GM21576 (cell line): ENCODE measurements at regions not wholly inside any gene's neighbourhood (a gene's known extent, or its start where the extent isn't known, plus 50 kb on each side); places are given as distances from the start of the nearest gene placed in this dataset.

Experiments
- ATAC-seq: cut with Tn5 transposase; IDR thresholded peaks from one replicate; pipeline ENCODE4 v1.9.1; 2021; ENCODE audit warnings: mild to moderate bottlenecking, moderate library complexity; ENCODE audit not compliant: unreplicated experiment

DNA sequence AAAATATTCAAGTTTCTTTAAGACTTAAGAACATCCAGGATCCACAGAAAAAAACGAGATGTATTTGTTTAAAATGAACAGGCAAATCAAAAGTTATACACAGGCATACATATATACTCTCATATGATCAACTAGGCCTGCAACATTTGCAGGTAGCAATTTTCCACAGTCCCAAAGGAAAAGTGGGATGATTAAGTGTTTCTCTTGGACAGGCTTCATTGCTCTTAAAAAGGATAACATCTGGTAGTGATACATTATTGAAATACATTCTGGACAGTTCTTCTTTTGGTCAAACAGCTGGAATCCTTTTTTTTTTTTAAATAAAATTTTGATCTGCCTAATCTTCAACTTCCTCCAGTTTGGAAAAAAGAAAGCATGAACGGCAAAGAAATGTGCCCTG lies 114.8 kb upstream of the TDRD3 start:
- no peak for ATAC-seq

DNA sequence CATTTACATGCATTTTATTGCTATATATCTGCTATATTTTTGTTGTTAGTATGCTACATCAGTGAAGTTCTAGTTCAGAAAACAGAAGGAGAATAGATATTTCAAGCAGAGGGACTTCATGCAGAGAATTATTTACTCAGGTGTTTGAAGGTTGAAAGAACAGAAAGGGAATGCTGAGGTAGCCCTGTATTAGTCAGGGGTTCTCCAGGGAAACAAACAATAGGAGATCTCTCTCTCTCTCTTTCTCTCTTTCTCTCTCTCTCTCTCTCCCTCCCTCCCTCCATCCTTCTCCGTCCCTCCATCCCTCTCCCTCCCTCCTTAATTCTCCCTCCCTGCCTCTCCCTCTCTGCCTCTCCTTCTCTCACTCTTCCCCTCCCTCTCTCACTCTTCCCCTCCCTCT lies 114.3 kb upstream of the TDRD3 start:
- ATAC-seq = no peak

DNA sequence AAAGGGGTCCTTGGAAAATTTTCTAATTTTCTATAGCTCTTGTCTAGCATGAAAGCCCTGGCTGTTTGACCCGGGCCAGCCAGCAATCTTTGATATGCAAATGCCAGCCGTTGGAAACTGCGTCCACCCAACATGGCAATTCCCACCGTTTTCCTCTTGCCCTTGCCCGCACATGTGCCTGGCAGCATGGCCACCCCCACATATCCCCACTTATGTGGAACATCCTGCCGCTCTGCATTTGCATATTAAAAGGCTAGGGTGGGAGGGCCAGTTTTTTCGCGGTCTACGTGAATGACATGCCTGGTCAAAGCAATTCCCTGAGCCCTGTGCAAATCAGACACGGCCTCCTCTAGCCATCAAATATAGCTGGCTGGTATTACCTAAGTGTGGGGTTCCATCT lies 110.3 kb upstream of the TDRD3 start:
- no peak for ATAC-seq

DNA sequence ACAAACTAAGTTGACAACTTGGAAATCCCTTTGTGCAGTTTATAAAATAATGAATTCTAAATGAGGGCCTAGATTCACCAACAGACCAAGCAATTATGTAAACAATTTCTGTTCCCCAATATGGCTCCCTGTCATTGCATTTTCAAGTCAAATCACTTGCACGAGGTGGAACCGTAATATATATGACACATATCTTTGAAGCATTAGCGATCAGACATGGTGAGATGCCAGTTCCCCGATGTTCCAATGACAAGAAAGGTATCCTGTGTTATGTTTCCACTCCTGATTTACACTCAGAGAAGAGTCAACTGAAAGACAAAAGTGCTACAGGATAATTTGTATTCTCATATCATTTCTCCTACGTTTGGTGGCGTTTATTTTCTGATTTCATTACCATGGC lies 108.5 kb upstream of the TDRD3 start:
- ATAC-seq = no peak

DNA sequence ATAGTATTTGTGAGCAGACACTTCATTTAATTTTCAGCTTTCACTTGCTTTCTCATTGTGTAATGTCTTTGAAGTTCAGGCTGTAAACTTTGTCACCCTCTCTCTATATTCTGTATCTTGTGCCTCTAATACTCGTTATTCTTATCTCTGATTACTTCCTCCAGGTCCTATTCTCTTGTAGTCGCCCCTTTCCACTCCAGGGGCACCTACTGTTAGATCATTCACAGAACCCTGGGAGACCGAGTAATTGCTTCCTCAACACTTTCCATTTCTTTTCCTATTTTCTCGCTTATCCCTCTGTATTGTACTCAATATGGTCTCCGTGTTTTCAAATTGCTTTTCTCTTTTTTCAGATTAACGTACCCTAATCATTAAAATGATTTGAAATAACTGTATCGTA lies 93.9 kb upstream of the TDRD3 start:
- ATAC-seq = no peak

DNA sequence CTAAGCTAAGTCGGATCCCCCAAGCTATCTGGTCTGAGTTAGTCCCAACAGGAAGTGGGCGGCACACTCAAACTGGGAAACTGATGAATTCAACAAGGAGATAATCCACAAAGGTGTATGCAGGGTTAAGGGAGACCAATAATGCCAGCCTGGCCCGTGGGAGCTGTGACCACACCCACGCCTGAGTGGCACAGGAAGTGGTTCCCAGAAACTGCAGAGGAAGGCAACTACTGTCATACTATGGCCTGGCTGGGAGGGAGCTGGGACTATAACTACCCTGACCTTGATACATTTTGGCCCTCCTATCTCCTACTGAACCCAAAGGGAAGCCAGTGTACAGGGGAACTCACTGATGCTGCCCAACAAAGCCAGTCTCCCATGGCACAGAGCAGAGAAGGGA lies 85.5 kb upstream of the TDRD3 start:
- ATAC-seq = no peak

DNA sequence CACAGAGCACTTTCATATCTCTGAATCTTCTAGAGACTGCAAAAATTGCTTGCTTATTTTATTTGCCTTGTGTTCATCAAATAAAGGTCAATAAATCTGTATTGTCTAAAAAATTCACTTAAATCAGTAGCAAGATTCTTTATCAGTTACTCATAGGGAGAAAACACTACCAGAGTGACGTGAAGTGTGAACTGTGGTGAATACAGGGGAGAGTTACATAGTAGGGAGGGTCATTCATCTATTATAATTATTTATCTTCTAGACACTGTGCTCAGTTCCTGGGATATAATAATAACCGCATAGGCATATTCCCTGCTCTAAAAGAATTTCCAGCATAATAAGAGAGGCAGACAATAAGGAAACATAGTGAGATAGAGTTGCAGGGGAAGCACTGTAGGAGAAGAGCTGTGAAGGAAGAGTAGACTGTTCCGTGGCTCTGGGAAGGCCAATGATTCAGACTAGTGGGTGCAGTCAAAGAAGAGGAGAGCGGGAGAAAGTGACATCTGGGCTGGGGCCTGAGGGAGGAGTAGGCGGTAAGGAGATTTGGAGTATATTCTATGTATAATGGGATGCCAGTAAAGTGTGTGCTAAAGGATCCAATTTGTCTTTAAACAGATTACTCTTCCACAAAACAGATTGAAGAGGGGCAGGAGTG lies 84.0 kb upstream of the TDRD3 start:
- ATAC-seq = no peak

DNA sequence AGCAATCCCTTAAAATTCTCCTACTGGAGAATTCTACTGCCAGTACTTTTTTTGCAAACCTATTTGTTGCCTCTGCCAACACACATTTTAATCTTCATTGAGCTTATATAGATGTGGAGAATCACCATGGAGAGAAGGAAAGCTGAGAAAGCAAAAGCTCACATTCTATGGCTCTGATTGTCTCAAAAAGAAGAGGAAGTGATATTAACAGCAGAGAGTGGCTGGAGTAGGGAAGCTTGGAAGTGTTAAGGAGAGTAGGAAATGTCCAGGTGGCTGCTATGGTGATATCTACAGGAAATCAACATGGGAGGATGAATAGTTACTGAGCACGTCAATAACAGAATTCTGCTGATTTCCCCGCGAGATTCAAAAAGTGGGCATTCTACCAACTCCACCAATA lies 78.8 kb upstream of the TDRD3 start:
- no peak for ATAC-seq

DNA sequence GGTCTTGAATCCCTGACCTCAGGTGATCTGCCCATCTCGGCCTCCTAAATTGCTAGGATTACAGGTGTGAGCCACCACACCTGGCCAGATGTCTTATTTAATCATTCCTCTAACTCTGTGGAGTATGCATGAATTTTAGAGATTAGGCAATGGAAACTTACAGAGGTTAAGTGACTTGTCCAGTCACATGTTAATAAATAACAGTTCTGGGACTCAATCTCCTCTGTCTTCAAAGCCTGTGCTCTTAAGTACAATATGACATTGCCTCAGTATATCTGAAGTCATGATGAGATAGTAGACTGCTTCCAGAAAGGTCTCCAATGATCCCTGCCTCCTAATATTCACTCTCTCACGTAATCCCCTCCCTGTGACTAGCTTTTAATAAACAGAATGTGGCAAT lies 72.9 kb upstream of the TDRD3 start:
- ATAC-seq = no peak

DNA sequence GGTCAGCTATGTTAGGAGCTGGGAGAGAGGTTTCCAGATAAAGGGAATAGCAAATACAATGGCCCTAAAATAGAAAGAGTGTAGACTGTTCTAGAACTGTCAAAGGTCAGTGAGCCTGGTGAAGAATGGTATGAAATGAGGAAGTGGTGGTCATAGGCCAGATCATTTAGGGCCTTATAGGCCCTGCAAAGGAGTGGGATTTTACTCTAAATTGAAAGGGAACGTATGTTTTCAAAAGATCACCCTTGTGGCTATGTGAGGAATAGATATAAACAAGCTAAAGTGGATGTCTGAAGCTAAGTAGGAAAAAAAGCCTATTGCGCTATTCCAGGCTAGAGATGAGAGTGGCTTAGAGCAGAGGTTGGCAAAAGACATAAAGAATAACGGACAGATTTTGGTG lies 70.7 kb upstream of the TDRD3 start:
- ATAC-seq = no peak

DNA sequence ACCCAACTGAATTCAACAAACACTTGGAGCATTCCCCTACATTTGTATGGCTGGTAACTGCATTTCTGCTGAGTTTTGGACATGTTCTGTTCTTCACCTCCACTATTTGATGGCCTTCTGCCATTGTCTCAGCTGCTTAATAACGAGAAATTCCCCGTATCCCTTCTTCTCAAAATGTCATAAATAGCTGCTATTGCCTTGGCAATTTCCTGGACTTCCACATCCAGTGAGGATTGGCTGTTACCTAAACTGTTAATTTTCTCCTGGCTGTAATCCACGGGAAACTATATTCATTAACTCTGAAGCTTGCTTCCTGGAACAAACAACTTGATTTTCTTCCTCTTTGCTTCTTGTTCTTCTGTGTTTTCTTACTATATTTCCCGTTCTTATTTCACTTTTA lies 69.5 kb upstream of the TDRD3 start:
- no peak for ATAC-seq

DNA sequence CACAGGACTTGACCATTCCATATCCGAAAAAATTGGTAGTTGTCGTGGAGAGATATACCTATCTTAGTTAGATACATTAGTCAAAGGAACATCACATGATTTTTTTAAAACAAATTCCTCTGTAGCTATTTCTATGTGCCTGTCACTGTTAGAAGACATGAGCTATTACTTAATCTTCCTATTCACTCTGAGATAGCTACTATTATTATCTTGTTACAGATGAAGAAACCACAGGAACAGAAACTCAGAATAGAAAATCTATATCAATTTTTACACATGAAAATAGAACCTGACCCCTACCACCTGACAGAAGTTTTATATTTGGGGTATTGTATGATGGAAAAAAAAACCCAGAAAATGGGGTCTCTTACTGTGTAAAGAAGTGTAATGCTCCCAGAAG lies 68.9 kb upstream of the TDRD3 start:
- ATAC-seq = peak; percentile 37

DNA sequence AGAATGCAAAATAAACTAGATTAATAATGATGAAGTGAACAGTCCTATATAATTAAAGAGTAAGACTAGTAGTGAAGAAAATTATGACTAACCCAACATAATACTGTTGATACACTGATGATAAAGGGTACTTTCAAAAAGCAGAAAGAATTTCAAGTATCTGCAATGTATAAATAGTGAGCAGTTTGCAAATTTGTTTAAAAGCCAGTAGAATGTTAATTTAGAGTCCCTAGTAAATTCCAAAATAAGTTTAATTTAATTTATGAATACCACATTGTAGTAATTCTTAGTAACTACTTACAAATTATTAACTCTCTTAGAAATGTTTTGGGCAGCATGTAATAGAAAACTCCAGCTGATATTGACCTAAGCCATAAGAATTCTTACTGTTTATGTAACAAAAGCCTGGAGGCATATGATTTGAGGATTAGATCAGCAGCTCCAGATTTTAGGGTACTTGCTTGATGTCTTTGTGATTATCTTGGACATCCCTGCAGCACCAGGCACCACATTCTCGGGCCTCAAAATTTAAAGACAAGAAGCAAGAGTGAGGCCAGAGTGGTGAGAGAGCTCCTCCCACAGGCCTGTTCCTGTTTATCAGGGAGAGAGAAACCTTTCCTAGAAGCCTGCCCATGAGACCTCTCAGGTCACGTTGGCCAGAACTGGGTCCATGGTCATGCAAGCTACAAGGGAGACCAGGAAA lies 67.6 kb upstream of the TDRD3 start:
- ATAC-seq = peak; percentile 72

DNA sequence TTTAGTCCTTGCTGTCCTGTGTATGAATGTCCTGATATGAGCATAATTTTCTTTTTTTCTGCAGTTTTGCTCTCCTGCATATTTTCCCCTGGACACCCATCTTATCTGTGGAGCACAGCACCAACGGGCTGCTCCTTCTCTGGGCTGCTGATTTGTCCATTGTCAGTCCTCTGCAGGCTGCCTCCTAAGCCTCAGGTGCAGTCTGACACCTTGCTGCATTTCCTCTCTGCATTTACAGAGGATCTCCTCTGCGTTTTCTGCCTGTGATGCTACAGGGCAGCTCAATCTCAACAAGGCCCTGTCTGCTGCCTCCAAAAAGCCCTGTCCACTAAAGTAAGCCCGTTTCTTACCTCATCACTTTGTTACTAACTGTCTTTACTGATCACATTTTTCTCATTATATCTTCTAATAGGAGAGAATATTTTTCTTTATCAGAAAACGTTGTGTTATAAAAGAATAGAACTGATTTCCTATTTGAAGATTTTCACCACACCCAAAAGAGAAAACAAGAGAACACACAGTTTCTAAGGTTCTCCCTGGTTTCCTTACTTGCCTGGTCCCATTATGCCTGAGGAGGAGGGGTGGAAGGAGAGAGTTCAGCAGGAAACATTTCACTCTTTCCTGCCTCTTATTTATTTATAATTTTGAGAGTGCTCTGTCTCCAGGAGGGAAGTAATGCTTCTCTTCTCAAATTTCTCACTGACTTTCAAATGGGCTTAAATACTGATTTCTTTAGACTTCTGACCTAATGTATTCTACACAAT lies 65.6 kb upstream of the TDRD3 start:
- no peak for ATAC-seq

DNA sequence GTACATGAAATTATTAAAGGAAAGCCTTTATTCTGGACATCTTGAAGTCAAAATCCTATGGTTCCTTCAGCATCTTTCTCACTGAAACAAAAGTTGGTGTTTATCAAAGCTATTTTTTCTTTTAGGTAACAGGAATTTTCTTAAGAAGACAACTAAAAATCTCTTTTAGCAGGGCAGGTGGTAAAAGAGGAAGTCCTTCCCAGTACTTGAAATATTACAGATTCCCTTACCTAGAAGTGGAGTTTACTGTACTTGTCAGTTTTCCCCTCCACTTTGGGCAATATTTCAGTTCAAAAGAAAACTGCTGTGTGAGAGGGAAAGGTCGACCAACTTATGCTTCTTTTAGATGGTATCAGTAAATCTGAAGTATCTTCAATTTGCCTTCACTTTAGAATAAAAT lies 64.3 kb upstream of the TDRD3 start:
- ATAC-seq = no peak

DNA sequence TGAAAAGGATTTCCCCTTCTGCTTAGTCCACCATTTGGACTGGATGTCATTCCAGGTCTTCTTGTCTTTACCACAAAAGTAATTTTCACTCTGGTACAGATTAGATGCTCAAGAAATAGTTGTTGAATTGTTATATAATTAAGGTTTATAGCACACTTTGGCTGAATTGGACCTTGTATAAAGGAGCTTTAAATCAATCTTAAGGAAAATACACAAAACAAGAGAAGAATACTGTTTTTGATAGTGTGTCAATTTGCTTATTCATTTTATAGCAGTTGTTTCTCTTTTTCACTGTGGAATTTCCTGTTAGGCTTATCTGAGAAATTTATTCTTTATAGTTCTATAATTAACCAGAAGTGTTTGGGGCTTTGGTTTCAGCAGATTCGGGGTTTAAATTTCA lies 62.7 kb upstream of the TDRD3 start:
- ATAC-seq = no peak

DNA sequence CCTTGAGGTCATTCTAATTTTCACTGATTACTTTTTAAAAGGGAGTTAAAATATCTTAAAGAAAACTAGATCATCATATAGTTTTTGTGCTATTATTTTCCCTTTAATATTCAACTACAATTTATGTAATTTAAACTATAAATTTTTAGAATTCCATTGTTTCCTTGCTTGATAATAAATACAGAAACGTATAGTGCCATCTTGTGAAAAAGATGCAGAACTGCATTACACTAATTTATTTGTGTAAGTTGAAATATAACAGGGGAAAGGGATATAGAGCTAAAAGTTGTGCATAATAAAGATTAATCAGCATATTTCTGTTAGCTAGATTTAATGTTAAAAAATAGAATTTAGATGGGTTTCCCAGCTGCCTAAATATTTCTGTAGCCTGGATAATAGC lies 61.5 kb upstream of the TDRD3 start:
- no peak for ATAC-seq

DNA sequence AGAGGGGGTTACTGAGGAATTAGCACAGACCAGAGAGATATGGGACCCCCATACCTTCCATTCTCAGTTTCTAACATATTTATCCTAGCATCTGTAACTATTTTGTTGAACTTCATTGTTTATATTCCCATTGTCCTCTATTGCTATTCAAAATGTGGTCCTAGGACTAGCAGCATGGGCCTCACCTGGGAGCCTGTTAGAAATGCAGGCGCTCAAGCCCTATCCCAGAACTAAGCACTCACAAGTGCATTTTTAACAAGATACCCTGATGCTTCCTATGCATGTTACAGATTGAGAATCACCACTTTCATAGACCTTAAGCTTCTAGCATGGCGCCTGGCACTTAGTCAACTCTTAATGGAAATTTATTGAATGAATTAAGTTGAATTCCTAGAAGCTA lies 58.3 kb upstream of the TDRD3 start:
- no peak for ATAC-seq

DNA sequence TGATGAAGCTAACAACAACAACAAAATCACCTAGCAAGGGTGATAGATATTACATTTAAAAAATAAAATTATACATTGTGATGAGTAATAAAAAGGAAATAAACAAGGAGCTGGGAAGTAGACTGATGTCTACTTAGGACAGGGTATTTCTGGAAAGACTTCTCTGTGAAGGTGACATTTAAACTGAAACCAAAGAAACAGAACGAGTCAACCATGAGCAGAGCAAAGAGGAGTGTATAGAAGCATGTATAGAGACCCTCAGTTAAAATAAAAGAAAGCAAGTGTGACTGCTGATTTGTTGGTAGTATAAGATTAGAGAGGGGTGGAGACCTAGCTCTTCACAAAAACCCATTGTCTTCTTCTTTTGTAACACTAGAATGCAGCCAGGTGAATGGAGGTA lies 53.0 kb upstream of the TDRD3 start:
- no peak for ATAC-seq

DNA sequence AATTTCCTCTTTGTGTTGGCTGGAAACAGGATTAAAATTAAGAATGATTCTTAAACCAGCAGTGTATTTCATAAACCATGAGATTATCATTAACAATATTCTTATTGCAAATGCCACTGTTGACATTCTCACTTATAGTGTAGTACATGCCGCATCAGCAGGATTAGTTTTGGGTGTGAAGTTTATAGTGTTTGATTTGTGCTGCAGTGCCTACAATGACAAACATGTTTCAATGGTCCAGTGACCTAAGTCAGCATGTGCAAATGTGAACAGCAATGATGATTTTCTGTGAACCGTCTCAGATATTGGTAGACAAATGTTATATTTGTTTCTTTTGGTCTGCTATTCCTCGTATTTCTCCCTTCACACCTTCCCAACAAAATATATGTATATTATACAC lies 49.8 kb upstream of the TDRD3 start:
- ATAC-seq = no peak
